CD4-positive, alpha-beta T cell treated with Interleukin-15 for 1 hour (primary cell): ENCODE measurements at regions not wholly inside any gene's neighbourhood (a gene's known extent, or its start where the extent isn't known, plus 50 kb on each side); places are given as distances from the start of the nearest gene placed in this dataset.
"Not testable (repeated sequence)": the region's sequence is repeated elsewhere in the genome, so short reads cannot be mapped to it uniquely, and the experiment has no call there.

ENCODE experiments used
- DNase-seq: peaks from one replicate; pipeline ENCODE4 v3.0.0-alpha.2; 2020

DNA sequence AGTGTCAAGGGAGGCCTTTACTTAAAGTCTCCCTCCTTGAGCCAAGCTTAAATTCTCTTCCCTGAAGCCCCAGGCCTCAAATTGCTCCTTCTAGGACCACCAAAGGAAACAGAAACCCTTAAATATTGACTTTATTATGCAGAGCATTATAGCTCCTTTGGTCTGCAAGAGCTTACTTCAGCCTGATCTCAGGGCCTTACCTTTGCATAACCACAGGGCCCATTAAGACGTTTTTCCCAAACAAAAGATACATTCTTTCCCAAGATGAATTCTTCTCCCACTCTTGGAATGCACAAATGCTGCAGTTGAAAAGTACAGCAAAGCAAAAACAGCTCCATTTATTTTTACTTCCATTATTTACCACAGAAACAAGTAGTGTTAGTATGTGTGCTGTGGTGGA, 130.8 kb downstream of the B3GNT2 start:
- no peak for DNase-seq

- DNase-seq, result no peak
These were observed 129.5 kb downstream of the B3GNT2 start for GRCh38 chr2:62325398-62325797.

GRCh38 chr2:62321380-62322289, 125.7 kb downstream of the B3GNT2 start:
- DNase-seq, result no peak

GRCh38 chr2:62320657-62321357, 124.9 kb downstream of the B3GNT2 start:
- no peak for DNase-seq

GRCh38 chr2:62320137-62320536, 124.2 kb downstream of the B3GNT2 start:
- DNase-seq, result not testable (repeated sequence)

DNA sequence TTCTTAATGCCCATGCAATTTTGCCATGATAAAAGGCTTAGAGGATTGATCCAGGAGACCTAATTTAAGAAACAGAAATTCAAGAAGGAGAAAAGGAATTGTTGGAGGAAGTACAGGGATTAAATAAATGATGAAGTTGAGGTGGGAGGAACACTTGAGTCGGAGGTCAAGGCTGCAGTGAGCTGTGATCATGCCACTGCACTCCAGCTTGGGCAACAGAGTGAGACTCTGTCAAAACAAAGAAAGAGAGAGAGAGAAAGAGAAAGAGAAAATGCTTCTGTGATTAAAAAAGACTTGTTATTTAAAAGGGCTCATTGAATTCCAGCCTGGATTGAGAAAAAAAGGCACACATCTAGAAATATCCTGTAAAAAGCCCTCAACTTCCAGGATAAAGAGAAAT, 123.2 kb downstream of the B3GNT2 start:
- DNase-seq, result no peak

- no peak for DNase-seq
These were observed 119.6 kb downstream of the B3GNT2 start for GRCh38 chr2:62315476-62315875.

GRCh38 chr2:62314291-62314690, 118.4 kb downstream of the B3GNT2 start:
- DNase-seq, result no peak

GRCh38 chr2:62313449-62314227, 117.7 kb downstream of the B3GNT2 start:
- peak; percentile 47 for DNase-seq

GRCh38 chr2:62309465-62310091, 113.7 kb downstream of the B3GNT2 start:
- DNase-seq, result no peak

DNA sequence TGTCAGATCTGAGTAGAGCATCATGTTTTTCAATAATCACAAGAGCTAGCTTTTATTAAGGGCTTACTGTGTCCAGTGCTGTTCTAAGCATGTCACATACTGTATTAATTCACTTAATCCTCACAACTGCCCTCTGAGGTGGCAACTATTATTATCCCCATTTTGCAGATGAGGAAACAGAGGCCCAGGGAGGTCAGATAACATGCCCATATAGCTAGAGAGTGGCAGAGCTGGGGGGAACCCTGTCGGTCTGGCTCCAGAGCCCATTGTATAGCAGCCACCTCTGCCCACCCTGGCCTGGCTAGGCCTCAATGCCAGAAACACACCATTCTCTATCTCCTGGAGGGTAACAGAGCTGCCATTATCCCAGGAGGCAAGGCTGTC, 113.2 kb downstream of the B3GNT2 start:
- DNase-seq, result no peak

DNA sequence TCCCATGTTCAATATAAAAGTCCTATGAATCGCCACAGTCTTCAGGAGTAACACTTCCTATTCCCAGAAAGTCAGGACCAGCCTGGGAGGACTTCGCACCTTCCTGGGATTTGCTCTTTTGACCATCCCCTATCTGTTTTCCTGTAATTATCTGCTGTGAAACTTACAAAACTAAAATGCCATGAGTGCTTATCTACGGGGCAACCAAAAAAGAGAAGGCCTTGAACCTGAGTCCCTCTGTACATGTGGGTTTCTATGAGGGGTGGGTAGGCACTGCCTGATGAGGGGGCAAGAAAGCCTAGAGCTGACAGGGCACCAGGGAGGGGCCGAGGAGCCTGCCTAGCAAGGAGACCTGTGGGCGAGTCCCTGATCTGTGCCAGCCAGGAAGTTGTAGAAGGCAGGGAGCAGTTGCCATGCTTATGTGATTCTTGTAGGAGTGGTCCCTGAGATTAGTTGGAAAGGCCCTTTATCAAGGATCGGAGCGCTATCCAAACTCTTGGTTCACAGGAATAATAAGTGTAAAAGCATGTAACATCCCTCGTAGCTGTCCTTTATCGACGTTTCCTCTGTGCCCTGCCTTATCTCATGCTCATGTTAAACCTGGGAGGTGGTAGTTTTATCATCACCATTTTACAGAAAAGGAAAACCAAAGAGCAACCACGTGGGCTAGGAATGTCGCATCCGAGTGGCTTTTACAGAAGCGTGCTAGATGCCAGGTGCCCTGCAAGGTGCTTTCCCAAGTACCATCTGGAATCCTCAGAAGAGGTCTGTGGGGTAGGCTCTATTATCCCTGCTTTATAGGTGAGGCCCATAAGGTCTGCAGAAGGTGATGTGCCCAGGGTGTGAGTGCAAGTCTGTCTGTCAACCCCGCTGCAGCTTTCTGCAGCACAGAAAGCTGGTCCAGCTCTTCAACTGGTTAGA, 111.8 kb downstream of the B3GNT2 start:
- no peak for DNase-seq

DNA sequence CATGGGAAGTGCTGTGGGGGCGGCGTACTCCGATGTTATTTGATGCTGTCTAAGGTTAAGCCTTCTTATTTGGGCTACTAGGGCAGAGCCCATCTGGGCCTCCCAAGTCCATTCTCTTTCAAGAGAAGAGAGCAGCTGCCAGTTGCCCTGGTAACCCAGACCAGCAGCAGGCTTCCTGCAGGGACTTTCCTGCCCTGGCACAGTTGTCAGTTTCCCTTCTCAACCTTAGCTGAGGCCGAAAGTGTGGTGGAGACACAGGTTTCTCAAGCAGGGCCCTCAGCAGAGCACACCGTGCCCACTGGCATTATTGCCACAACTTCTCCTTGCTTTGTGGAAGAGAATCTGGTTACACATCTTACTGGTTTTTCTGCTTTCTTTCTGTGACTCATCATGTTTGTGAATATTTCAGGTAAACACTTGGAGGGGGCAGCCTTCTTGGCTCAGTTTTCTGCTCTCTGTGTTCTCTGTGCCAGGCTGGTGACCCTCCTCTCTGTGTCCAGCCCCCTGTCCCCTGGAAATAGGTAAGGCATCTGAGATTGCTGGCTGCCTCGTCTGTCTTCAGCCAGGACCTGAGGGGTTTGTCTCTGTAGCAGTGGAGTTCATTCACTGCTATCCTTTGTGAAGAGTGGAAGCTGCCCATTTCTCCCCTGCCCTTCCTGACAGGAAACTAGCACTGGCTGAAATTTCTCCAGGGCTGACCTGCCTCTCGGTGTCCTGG, 111.0 kb downstream of the B3GNT2 start:
- DNase-seq, result peak; percentile 62

GRCh38 chr2:62305421-62306176, 109.7 kb downstream of the B3GNT2 start:
- no peak for DNase-seq

DNA sequence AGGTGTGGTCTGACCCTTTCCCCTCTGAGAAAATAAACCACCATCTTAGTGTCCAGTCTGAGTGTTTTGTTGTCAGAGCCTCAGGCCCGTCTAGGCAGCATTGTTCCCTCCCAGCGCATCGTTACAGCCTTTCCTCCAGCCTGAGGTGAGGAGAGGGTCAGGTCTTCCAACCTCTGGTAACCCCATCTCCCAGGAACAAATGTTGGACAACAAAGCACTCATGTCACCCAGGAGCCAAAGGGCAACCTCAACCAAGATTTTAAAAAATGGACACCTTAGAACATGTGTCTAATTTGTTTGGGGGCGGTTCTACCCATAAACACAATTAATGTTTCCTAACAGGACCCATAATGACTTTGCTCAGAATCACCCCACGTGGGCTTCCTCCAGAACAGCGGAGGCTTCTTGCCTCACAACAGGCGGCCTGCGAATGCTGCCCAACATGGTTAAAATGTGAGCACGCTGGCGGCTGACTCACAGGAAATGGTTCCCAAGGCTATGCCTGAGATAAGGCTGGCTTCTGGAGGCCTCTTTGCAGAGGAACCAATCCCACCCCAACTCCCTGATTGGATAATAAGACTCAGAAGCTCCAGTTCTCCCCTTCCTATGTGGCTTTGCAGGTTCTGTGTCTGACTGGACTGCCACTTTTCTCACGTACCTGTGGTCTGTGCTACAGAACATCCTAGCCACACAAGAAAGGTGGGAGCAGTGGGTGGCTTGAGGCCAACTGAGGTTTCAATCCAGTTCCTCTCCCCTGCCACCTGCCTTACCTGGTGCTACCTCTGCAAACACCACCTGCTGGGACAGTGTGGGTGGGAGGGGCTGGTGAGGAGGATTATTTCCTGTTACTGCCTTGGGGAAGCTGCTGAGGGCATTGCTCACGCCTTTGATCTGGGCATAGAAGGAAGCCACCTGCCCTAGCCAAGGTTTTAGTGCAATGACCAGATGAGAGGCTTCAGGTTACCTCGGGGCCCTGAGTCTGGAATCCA, 108.8 kb downstream of the B3GNT2 start:
- DNase-seq, result peak; percentile 62

- DNase-seq, result no peak
These were observed 107.9 kb downstream of the B3GNT2 start for GRCh38 chr2:62303788-62304187.

DNA sequence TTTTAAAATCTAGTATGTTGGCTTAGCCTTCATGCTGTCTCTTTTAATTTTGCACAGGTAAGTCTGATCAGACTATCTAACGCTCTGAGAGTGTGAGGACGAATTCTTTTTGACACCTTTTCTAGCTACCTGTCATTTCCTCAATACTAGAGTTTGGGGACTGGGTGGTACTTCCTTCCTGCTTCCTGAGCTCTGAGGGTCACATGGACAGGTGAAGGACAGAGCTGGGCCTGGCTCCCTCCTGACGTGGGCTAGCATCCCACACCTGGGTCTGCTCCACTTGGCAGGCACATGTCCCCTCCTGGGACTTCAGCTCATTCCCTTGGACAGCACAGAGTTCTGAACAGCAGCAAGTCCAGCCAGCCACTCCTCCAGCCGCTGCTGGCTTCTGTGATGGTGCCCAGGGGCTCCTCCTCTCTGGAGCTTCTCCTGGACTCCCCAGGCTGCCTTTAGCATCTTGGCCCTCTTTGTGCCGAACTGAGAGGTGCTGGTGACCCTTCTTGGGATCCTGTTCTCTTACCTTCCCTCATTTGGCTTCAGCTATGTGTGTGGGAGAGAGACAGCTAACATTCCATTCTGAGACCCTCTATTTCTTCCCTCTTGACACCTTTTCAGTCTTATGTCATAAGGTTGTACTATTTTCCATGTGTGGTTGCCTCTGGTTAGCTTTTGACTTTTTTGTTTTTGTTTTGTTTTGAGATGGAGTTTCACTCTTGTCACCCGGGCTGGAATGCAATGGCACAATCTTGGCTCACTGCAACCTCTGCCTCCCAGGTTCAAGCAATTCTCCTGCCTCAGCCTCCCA, 106.9 kb downstream of the B3GNT2 start:
- DNase-seq, result no peak

- no peak for DNase-seq
These were observed 105.0 kb downstream of the B3GNT2 start for GRCh38 chr2:62300925-62301324.
